ENCODE measurements at regions not wholly inside any gene's neighbourhood (a gene's known extent, or its start where the extent isn't known, plus 50 kb on each side); places are given as distances from the start of the nearest gene placed in this dataset.

- Histone ChIP-seq H3K27me3 (ENCODE audit: control insufficient read depth in 1 of 2, insufficient read depth in 2 of 2, low read length in 1 of 2) (no peaks in the 10 kb centered on the region), H3K4me1 (ENCODE audit: control insufficient read depth in 1 of 2, insufficient read depth in 2 of 2, low read length in 2 of 2) (no peaks in the 10 kb centered on the region), H3K27ac (ENCODE audit: low read depth in 1 of 2, low read length in 2 of 2) (no peak overlapping the region), H3K9me3 (ENCODE audit: control insufficient read depth, low read length) (no peaks in the 10 kb centered on the region), H3K36me3 (ENCODE audit: control insufficient read depth in 1 of 2, insufficient read depth in 2 of 2, low read length in 1 of 2) (no peaks in the 10 kb centered on the region), H3K4me3 (ENCODE audit: low read length in 2 of 2) (no peak overlapping the region)
- intact Hi-C loops (cut with DNase I), result no loop called here
- WGBS, 2 donors, result 73 to 80% methylated on average over 2 of the region's 2 CpGs
- ATAC-seq (ENCODE audit: low FRiP score) (no peak), DNase-seq (no peak)
Measured at GRCh38 chr2:146240391-146240790, 1604.4 kb upstream of the ACVR2A start.

DNA sequence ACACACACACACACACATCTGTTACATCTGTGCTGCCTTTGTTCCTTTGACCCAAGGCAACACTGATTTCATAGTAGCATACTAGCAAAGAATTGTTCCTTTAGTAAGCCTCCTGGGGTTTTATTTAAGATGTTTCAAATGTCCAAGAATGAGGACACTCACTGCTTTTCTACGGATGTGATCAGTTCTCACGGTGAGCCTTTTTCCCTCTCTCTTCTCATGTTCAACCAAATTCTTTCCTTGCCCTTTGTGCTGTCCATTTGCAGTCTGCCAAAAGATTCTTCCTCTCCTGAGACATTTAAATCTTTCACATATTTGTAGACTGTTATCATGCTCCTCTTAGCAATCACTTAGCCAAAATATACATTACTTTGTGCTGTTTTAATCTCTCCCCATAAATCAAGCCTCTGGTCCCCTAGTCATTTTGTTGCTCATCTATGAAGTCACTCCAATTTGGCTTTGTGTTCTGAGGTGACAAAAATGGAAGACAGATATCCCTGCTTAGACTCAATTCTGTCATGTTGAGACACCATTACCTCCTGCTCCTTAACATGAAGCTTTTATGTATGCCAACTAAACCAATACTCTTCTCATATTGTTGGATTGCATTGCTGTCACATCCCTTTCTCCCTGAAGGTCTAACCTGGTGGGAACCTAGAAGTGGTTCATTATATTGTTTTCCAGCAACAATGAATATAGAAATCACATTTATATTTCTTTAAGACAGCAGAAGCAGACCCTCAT, 1605.3 kb upstream of the ACVR2A start:
- no peaks in the 10 kb centered on the region for H3K4me1 ChIP-seq (ENCODE audit: control insufficient read depth in 1 of 2, insufficient read depth in 2 of 2, low read length in 2 of 2)
- DNase-seq (no peak), ATAC-seq (ENCODE audit: low FRiP score) (no peak)
- intact Hi-C loops (cut with DNase I), result no loop called here
- H3K36me3 ChIP-seq (ENCODE audit: control insufficient read depth in 1 of 2, insufficient read depth in 2 of 2, low read length in 1 of 2), result no peaks in the 10 kb centered on the region
- WGBS, 2 donors, result 68 to 69% methylated on average over 2 of the region's 2 CpGs
- no peaks in the 10 kb centered on the region for H3K9me3 ChIP-seq (ENCODE audit: control insufficient read depth, low read length)
- no peaks in the 10 kb centered on the region for H3K27me3 ChIP-seq (ENCODE audit: control insufficient read depth in 1 of 2, insufficient read depth in 2 of 2, low read length in 1 of 2)
- no peak overlapping the region for H3K27ac ChIP-seq (ENCODE audit: low read depth in 1 of 2, low read length in 2 of 2)
- no peak overlapping the region for H3K4me3 ChIP-seq (ENCODE audit: low read length in 2 of 2)

GRCh38 chr2:146238254-146238966, 1606.4 kb upstream of the ACVR2A start:
- no peak overlapping the region for H3K4me3 ChIP-seq (ENCODE audit: low read length in 2 of 2)
- ATAC-seq (ENCODE audit: low FRiP score) (no peak), DNase-seq (no peak)
- no peaks in the 10 kb centered on the region for H3K27me3 ChIP-seq (ENCODE audit: control insufficient read depth in 1 of 2, insufficient read depth in 2 of 2, low read length in 1 of 2)
- 96 to 97% methylated on average over 3 of the region's 3 CpGs for WGBS, 2 donors
- intact Hi-C loops (cut with DNase I), result no loop called here
- H3K27ac ChIP-seq (ENCODE audit: low read depth in 1 of 2, low read length in 2 of 2), result no peak overlapping the region
- no peaks in the 10 kb centered on the region for H3K4me1 ChIP-seq (ENCODE audit: control insufficient read depth in 1 of 2, insufficient read depth in 2 of 2, low read length in 2 of 2)
- H3K36me3 ChIP-seq (ENCODE audit: control insufficient read depth in 1 of 2, insufficient read depth in 2 of 2, low read length in 1 of 2), result no peaks in the 10 kb centered on the region
- H3K9me3 ChIP-seq (ENCODE audit: control insufficient read depth, low read length), result no peaks in the 10 kb centered on the region

DNA sequence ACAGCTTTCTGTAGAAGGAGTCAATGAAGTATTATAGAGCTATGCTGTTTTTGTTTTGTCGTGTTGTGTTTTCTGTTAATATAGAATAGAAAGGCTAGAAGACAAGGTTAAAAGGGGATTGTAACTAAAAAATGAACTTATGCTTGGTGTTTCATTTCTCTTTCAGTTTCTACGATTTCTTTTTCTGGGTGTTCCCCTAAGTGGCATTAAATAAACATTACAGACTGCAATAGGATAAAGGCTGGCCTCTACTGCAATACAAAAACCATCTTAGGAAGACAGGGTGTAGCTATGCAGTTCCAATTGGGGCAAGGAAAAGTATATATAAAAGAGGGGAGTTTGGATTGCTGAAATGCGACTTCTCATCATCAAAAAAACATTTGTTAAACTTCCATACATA, 1609.7 kb upstream of the ACVR2A start:
- no peak overlapping the region for H3K4me3 ChIP-seq (ENCODE audit: low read length in 2 of 2)
- no peaks in the 10 kb centered on the region for H3K9me3 ChIP-seq (ENCODE audit: control insufficient read depth, low read length)
- H3K4me1 ChIP-seq (ENCODE audit: control insufficient read depth in 1 of 2, insufficient read depth in 2 of 2, low read length in 2 of 2), result no peaks in the 10 kb centered on the region
- H3K36me3 ChIP-seq (ENCODE audit: control insufficient read depth in 1 of 2, insufficient read depth in 2 of 2, low read length in 1 of 2), result no peaks in the 10 kb centered on the region
- no peak for ATAC-seq (ENCODE audit: low FRiP score)
- no peaks in the 10 kb centered on the region for H3K27me3 ChIP-seq (ENCODE audit: control insufficient read depth in 1 of 2, insufficient read depth in 2 of 2, low read length in 1 of 2)
- intact Hi-C loops (cut with DNase I), result no loop called here
- no peak for DNase-seq
- no peak overlapping the region for H3K27ac ChIP-seq (ENCODE audit: low read depth in 1 of 2, low read length in 2 of 2)
- WGBS, 2 donors, result 65 to 72% methylated on average over 3 of the region's 3 CpGs

GRCh38 chr2:146229508-146230155, 1615.2 kb upstream of the ACVR2A start:
- intact Hi-C loops (cut with DNase I), result no loop called here
- Histone ChIP-seq H3K36me3 (ENCODE audit: control insufficient read depth in 1 of 2, insufficient read depth in 2 of 2, low read length in 1 of 2) (no peaks in the 10 kb centered on the region), H3K27me3 (ENCODE audit: control insufficient read depth in 1 of 2, insufficient read depth in 2 of 2, low read length in 1 of 2) (no peaks in the 10 kb centered on the region), H3K9me3 (ENCODE audit: control insufficient read depth, low read length) (no peaks in the 10 kb centered on the region), H3K4me1 (ENCODE audit: control insufficient read depth in 1 of 2, insufficient read depth in 2 of 2, low read length in 2 of 2) (no peaks in the 10 kb centered on the region), H3K27ac (ENCODE audit: low read depth in 1 of 2, low read length in 2 of 2) (no peak overlapping the region), H3K4me3 (ENCODE audit: low read length in 2 of 2) (no peak overlapping the region)
- WGBS, 2 donors, result 70 to 84% methylated on average over 4 of the region's 4 CpGs
- no peak for DNase-seq
- no peak for ATAC-seq (ENCODE audit: low FRiP score)

DNA sequence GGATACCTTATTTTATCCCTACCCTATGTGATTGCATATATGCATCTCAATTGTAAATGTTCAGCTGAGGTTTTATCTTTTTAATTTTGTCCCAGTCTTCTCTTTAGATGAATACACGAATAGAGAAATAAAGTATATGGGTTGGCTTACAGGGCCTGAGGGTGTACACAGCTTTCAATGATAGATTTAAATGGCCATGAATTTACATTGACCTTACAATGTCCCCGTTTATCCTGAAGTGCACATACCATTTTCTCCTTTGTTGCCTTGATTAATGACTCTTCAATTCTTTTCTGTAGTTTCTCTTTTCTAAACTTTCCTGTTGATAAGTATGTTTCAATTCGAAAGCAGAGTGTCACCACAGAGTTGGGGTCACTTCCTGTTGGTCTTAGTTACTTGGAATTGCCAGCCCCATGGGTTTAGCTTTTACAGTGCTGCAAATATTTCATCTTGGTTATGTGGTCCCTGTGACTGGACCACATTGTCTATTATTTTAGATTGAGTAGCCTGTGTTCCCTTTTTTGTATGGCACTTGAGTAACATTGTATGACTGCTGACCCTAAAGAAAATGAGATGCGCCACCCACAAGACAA, 1616.3 kb upstream of the ACVR2A start:
- Histone ChIP-seq H3K36me3 (ENCODE audit: control insufficient read depth in 1 of 2, insufficient read depth in 2 of 2, low read length in 1 of 2) (no peaks in the 10 kb centered on the region), H3K27ac (ENCODE audit: low read depth in 1 of 2, low read length in 2 of 2) (no peak overlapping the region), H3K9me3 (ENCODE audit: control insufficient read depth, low read length) (no peaks in the 10 kb centered on the region), H3K27me3 (ENCODE audit: control insufficient read depth in 1 of 2, insufficient read depth in 2 of 2, low read length in 1 of 2) (no peaks in the 10 kb centered on the region), H3K4me1 (ENCODE audit: control insufficient read depth in 1 of 2, insufficient read depth in 2 of 2, low read length in 2 of 2) (no peaks in the 10 kb centered on the region), H3K4me3 (ENCODE audit: low read length in 2 of 2) (no peak overlapping the region)
- intact Hi-C loops (cut with DNase I), result no loop called here
- no peak for ATAC-seq (ENCODE audit: low FRiP score)
- no peak for DNase-seq
- WGBS, 2 donors, result 58 to 59% methylated on average over 4 of the region's 4 CpGs

- intact Hi-C loops (cut with DNase I), result no loop called here
- Histone ChIP-seq H3K9me3 (ENCODE audit: control insufficient read depth, low read length) (no peaks in the 10 kb centered on the region), H3K36me3 (ENCODE audit: control insufficient read depth in 1 of 2, insufficient read depth in 2 of 2, low read length in 1 of 2) (no peaks in the 10 kb centered on the region), H3K27ac (ENCODE audit: low read depth in 1 of 2, low read length in 2 of 2) (no peak overlapping the region), H3K4me1 (ENCODE audit: control insufficient read depth in 1 of 2, insufficient read depth in 2 of 2, low read length in 2 of 2) (no peaks in the 10 kb centered on the region), H3K4me3 (ENCODE audit: low read length in 2 of 2) (no peak overlapping the region), H3K27me3 (ENCODE audit: control insufficient read depth in 1 of 2, insufficient read depth in 2 of 2, low read length in 1 of 2) (no peaks in the 10 kb centered on the region)
- DNase-seq (no peak), ATAC-seq (ENCODE audit: low FRiP score) (no peak)
- 44 to 45% methylated on average over 1 of the region's 1 CpG for WGBS, 2 donors
Measured at GRCh38 chr2:146228020-146228393, 1616.8 kb upstream of the ACVR2A start.

DNA sequence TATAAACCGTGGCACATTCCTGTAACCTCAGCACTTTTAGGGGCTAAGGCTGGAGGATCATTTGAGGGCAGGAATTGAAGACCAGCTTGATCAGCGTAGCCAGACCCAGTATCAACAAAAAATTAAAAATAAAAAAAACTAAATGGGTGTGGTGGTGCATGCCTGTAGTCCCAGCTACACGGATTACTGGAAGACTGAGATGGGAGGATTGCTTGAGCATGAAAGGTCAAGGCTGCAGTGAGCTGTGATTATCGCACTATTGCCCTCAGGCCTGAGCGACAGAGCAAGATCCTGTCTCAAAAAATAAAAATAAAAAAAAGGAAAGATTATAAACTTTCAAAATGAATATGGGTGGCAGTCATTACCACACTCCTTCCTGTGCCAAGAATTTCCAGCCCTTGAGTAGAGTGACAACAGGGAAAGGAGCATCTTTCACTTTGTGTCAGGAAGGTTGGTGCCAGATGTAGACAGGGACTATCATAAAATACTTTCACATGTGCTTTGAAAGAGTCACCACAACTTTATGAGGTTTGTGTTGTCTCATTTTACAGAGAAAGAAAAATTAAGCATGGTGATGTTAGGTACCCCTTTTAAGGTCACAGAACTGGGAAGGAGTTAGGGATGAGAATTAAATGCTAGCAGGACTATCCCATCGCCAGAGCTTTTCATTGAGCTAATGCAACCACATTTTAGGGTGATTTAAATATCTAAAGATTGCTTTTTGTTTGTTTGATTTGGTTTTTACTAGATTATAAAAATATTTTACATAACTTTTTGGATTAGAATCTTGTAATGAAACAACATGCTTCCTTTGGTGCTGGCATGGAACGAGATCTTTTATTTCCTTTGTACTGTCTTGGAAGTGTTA, 1617.4 kb upstream of the ACVR2A start:
- H3K36me3 ChIP-seq (ENCODE audit: control insufficient read depth in 1 of 2, insufficient read depth in 2 of 2, low read length in 1 of 2), result no peaks in the 10 kb centered on the region
- WGBS, 2 donors, result 79 to 82% methylated on average over 7 of the region's 7 CpGs
- H3K27me3 ChIP-seq (ENCODE audit: control insufficient read depth in 1 of 2, insufficient read depth in 2 of 2, low read length in 1 of 2), result no peaks in the 10 kb centered on the region
- no peaks in the 10 kb centered on the region for H3K4me1 ChIP-seq (ENCODE audit: control insufficient read depth in 1 of 2, insufficient read depth in 2 of 2, low read length in 2 of 2)
- H3K9me3 ChIP-seq (ENCODE audit: control insufficient read depth, low read length), result no peaks in the 10 kb centered on the region
- intact Hi-C loops (cut with DNase I), result no loop called here
- H3K4me3 ChIP-seq (ENCODE audit: low read length in 2 of 2), result no peak overlapping the region
- H3K27ac ChIP-seq (ENCODE audit: low read depth in 1 of 2, low read length in 2 of 2), result no peak overlapping the region
- DNase-seq (no peak), ATAC-seq (ENCODE audit: low FRiP score) (no peak)
